ENCODE measurements at regions not wholly inside any gene's neighbourhood (a gene's known extent, or its start where the extent isn't known, plus 50 kb on each side); places are given as distances from the start of the nearest gene placed in this dataset.

DNA sequence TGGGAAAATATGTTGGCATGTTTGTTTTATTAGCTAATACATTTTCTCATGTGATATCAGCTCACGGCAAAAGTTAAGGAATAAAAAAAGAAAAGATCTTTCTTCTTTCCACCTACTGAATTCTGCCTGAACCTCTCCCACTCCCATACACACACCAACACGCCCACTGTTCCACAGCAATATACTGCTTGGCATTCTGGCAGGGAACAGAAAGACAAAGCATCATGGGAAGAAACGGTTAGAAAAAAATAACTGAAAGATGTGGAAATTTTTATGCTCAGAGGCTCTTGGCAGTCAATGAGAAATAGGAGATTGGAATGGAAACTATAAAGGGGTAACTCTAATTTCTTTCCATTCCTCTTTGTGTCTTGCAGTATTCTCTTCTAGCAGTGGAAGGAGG is 268.5 kb downstream of the FOXG1 start:
- ChIA-PET CTCF (ENCODE audit: partially characterized antibody) (no interaction called here), POLR2A (ENCODE audit: partially characterized antibody) (no interaction called here)
- H3K9me3 ChIP-seq (ENCODE audit: control insufficient read depth in 1 of 2, low read length in 2 of 2) = no peaks in the 10 kb centered on the region
- no peak overlapping the region for H3K4me3 ChIP-seq (ENCODE audit: low read length in 2 of 2)
- no peaks in the 10 kb centered on the region for H3K4me1 ChIP-seq (ENCODE audit: insufficient read depth, low read length)
- no peaks in the 10 kb centered on the region for H3K27me3 ChIP-seq (ENCODE audit: insufficient read depth, low read length)
- H3K27ac ChIP-seq (ENCODE audit: low read depth, low read length) = no peak overlapping the region
- no peak overlapping the region for H3K4me3 Mint-ChIP-seq
- no peak overlapping the region for H3K27ac Mint-ChIP-seq
- no peaks in the 10 kb centered on the region for H3K27me3 Mint-ChIP-seq
- H3K36me3 Mint-ChIP-seq = no peaks in the 10 kb centered on the region
- H3K9me3 Mint-ChIP-seq = peaks cover 3 to 24% (median 7%) of the 10 kb centered on the region in 8 donors
- no peaks in the 10 kb centered on the region for H3K36me3 ChIP-seq (ENCODE audit: insufficient read depth, low read length)
- DNase-seq = no peak
- intact Hi-C loops (cut with micrococcal nuclease) = no loop called here
- H3K4me1 Mint-ChIP-seq = no peaks in the 10 kb centered on the region

DNA sequence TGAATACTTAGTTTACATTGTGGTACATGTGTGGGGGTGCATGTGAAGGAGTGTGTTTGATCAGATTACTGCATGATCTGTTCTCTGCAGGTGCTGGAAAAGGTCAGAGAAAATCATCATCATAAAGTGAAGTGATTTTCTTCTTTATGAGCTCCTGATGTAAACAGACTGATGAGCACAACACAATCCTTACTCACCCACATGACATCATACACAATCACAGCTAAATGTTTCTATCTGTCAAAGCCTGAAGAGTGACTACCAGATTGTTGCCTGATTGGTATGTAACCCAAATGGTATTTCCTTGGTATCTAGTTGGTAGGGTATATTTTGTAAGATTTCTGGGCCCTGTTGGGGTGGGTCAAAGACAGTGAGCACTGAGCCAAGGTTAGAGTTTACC is 270.8 kb downstream of the FOXG1 start:
- no peak overlapping the region for H3K4me3 Mint-ChIP-seq
- POLR2A ChIA-PET (ENCODE audit: partially characterized antibody) = no interaction called here
- peaks cover 5 to 20% (median 6%) of the 10 kb centered on the region in 8 donors for H3K9me3 Mint-ChIP-seq

DNA sequence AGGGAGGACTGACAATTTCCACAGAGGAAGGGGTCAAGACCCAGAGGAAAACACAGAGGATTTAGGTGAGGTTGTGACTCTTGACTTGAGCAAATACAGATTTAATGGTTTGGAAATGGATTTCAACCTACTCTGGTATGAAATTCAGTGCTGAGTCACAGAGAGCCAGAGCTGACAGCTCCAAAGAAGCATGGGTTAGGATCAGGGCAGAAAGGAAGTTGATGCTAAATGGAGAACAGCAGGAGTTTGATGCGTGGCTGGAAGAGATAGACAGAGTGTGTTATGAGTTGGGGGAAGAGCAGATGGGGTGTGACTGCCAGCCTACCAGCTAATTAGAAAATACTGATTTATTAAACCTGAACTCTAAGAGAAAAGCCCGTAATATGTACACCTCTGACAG is 272.6 kb downstream of the FOXG1 start:
- intact Hi-C loops (cut with micrococcal nuclease) = no loop called here
- H3K4me1 ChIP-seq (ENCODE audit: insufficient read depth, low read length) = no peaks in the 10 kb centered on the region
- H3K36me3 Mint-ChIP-seq = no peaks in the 10 kb centered on the region
- no peak overlapping the region for H3K27ac Mint-ChIP-seq
- no peak overlapping the region for H3K4me3 Mint-ChIP-seq
- H3K27ac ChIP-seq (ENCODE audit: low read depth, low read length) = no peak overlapping the region
- no peaks in the 10 kb centered on the region for H3K36me3 ChIP-seq (ENCODE audit: insufficient read depth, low read length)
- H3K9me3 Mint-ChIP-seq = peaks cover 4 to 20% (median 6%) of the 10 kb centered on the region in 8 donors
- H3K4me1 Mint-ChIP-seq = no peaks in the 10 kb centered on the region
- no peak overlapping the region for H3K4me3 ChIP-seq (ENCODE audit: low read length in 2 of 2)
- DNase-seq = no peak
- no peaks in the 10 kb centered on the region for H3K27me3 ChIP-seq (ENCODE audit: insufficient read depth, low read length)
- CTCF ChIA-PET (ENCODE audit: partially characterized antibody) = no interaction called here
- POLR2A ChIA-PET (ENCODE audit: partially characterized antibody) = no interaction called here
- H3K9me3 ChIP-seq (ENCODE audit: control insufficient read depth in 1 of 2, low read length in 2 of 2) = no peaks in the 10 kb centered on the region
- H3K27me3 Mint-ChIP-seq = no peaks in the 10 kb centered on the region

More for the DNA sequence above, 270.8 kb downstream of the FOXG1 start:
- no peak overlapping the region for H3K27ac ChIP-seq (ENCODE audit: low read depth, low read length)
- H3K4me3 ChIP-seq (ENCODE audit: low read length in 2 of 2) = no peak overlapping the region
- no peaks in the 10 kb centered on the region for H3K4me1 Mint-ChIP-seq
- no peaks in the 10 kb centered on the region for H3K9me3 ChIP-seq (ENCODE audit: control insufficient read depth in 1 of 2, low read length in 2 of 2)
- H3K27ac Mint-ChIP-seq = no peak overlapping the region
- DNase-seq = no peak
- no peaks in the 10 kb centered on the region for H3K27me3 ChIP-seq (ENCODE audit: insufficient read depth, low read length)
- H3K36me3 ChIP-seq (ENCODE audit: insufficient read depth, low read length) = no peaks in the 10 kb centered on the region
- H3K4me1 ChIP-seq (ENCODE audit: insufficient read depth, low read length) = no peaks in the 10 kb centered on the region
- H3K36me3 Mint-ChIP-seq = no peaks in the 10 kb centered on the region
- intact Hi-C loops (cut with micrococcal nuclease) = no loop called here
- CTCF ChIA-PET (ENCODE audit: partially characterized antibody) = no interaction called here
- H3K27me3 Mint-ChIP-seq = no peaks in the 10 kb centered on the region

DNA sequence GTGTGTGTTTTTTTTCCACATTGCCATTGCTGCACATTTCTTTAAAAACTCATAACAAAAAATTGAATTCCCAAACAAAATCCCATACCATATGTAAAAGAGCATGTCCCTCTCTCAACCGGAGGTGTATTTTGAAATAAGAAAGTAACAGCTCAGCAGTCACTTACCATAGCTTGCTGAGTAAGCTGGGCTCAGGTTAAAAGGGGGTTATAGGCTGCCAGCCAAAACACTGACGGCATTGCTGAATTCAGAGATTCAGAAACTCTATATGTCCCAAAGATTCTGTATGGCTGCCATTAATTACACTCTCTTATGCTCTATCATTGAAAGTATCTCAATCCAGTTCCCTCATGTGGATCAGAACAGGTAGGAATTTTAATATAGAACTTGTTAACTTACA is 276.0 kb downstream of the FOXG1 start:
- Mint-ChIP-seq H3K9me3 (peaks cover 3 to 18% (median 7%) of the 10 kb centered on the region in 8 donors), H3K36me3 (no peaks in the 10 kb centered on the region), H3K27ac (no peak overlapping the region), H3K4me3 (no peak overlapping the region), H3K4me1 (no peaks in the 10 kb centered on the region), H3K27me3 (no peaks in the 10 kb centered on the region)
- CTCF ChIA-PET (ENCODE audit: partially characterized antibody) = no interaction called here
- intact Hi-C loops (cut with micrococcal nuclease) = no loop called here
- H3K27me3 ChIP-seq (ENCODE audit: insufficient read depth, low read length) = no peaks in the 10 kb centered on the region
- H3K27ac ChIP-seq (ENCODE audit: low read depth, low read length) = no peak overlapping the region
- DNase-seq = no peak
- no peaks in the 10 kb centered on the region for H3K4me1 ChIP-seq (ENCODE audit: insufficient read depth, low read length)
- H3K4me3 ChIP-seq (ENCODE audit: low read length in 2 of 2) = no peak overlapping the region
- POLR2A ChIA-PET (ENCODE audit: partially characterized antibody) = no interaction called here
- H3K36me3 ChIP-seq (ENCODE audit: insufficient read depth, low read length) = no peaks in the 10 kb centered on the region
- no peaks in the 10 kb centered on the region for H3K9me3 ChIP-seq (ENCODE audit: control insufficient read depth in 1 of 2, low read length in 2 of 2)

DNA sequence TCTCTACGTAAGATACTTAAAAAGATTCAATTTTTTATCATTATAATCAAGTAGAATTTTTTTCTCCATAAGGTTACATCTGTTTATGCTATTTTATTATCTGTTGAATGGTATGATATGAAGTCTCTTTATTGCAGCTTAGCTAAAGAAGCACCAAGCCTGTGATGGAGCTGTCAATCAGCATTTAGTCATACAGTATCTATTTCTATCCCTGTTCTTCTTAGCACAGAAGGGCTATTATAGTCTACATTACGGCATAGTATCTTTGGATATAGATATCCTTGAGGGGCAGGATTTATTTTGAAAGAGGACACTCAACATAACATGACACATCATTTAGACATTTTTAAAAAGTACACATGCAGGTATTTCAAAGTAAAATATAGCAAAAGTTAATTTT is 277.1 kb downstream of the FOXG1 start:
- Mint-ChIP-seq H3K4me3 (no peak overlapping the region), H3K9me3 (peaks cover 3 to 14% (median 7%) of the 10 kb centered on the region in 8 donors), H3K36me3 (no peaks in the 10 kb centered on the region), H3K27ac (no peak overlapping the region), H3K4me1 (no peaks in the 10 kb centered on the region), H3K27me3 (no peaks in the 10 kb centered on the region)
- no peaks in the 10 kb centered on the region for H3K4me1 ChIP-seq (ENCODE audit: insufficient read depth, low read length)
- H3K9me3 ChIP-seq (ENCODE audit: control insufficient read depth in 1 of 2, low read length in 2 of 2) = no peaks in the 10 kb centered on the region
- CTCF ChIA-PET (ENCODE audit: partially characterized antibody) = no interaction called here
- no peak overlapping the region for H3K27ac ChIP-seq (ENCODE audit: low read depth, low read length)
- H3K4me3 ChIP-seq (ENCODE audit: low read length in 2 of 2) = no peak overlapping the region
- H3K27me3 ChIP-seq (ENCODE audit: insufficient read depth, low read length) = no peaks in the 10 kb centered on the region
- POLR2A ChIA-PET (ENCODE audit: partially characterized antibody) = no interaction called here
- intact Hi-C loops (cut with micrococcal nuclease) = no loop called here
- no peaks in the 10 kb centered on the region for H3K36me3 ChIP-seq (ENCODE audit: insufficient read depth, low read length)
- DNase-seq = no peak

DNA sequence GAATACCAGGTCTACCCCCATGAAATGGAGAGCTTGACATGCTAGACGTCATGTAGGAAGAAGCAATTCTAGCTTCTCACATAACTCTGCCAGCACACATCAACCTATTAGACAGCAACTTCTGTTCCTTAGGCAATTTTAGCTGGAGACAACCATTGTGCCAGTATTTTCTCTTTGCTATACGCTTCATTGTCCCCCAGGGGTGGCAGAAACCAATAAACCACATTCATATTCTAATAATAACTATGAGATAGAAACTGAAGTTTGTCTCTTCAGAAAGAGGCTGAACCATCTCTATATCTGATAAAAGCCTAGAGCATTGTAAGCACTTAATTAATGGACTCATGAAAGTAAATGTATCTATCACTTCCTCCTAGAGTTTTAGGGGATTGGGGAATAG is 278.6 kb downstream of the FOXG1 start:
- Histone ChIP-seq H3K27ac (ENCODE audit: low read depth, low read length) (no peak overlapping the region), H3K27me3 (ENCODE audit: insufficient read depth, low read length) (no peaks in the 10 kb centered on the region), H3K4me3 (ENCODE audit: low read length in 2 of 2) (no peak overlapping the region), H3K36me3 (ENCODE audit: insufficient read depth, low read length) (no peaks in the 10 kb centered on the region), H3K9me3 (ENCODE audit: control insufficient read depth in 1 of 2, low read length in 2 of 2) (no peaks in the 10 kb centered on the region), H3K4me1 (ENCODE audit: insufficient read depth, low read length) (no peaks in the 10 kb centered on the region)
- ChIA-PET CTCF (ENCODE audit: partially characterized antibody) (no interaction called here), POLR2A (ENCODE audit: partially characterized antibody) (no interaction called here)
- H3K4me1 Mint-ChIP-seq = no peaks in the 10 kb centered on the region
- intact Hi-C loops (cut with micrococcal nuclease) = no loop called here
- no peak overlapping the region for H3K27ac Mint-ChIP-seq
- no peaks in the 10 kb centered on the region for H3K36me3 Mint-ChIP-seq
- H3K4me3 Mint-ChIP-seq = no peak overlapping the region
- H3K9me3 Mint-ChIP-seq = peaks cover 3 to 20% (median 8%) of the 10 kb centered on the region in 8 donors
- no peak for DNase-seq
- H3K27me3 Mint-ChIP-seq = no peaks in the 10 kb centered on the region

DNA sequence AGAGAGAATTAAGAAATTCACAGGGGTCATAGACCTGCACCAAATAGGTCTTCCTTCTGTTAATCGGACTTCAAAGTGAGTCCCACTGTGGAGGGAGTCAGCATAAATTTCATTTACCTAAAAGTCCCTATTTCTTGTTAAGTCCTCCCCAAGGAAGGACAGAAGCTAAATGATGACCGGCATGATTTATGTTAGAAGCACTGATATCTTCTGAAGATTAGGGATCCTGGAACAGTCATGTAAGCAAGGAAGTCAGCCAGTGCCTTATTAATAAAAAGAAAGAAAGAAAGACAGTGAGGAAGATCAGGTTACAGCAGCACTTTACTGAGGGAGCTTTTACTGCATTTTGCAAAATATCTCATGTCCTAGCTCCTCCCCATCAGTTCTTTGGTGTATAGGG is 287.5 kb downstream of the FOXG1 start:
- Mint-ChIP-seq H3K4me1 (no peaks in the 10 kb centered on the region), H3K4me3 (no peak overlapping the region), H3K9me3 (peaks cover 0 to 17% (median 6%) of the 10 kb centered on the region in 8 donors), H3K27me3 (no peaks in the 10 kb centered on the region), H3K36me3 (no peaks in the 10 kb centered on the region), H3K27ac (no peak overlapping the region)
- Histone ChIP-seq H3K27me3 (ENCODE audit: insufficient read depth, low read length) (no peaks in the 10 kb centered on the region), H3K27ac (ENCODE audit: low read depth, low read length) (no peak overlapping the region), H3K4me3 (ENCODE audit: low read length in 2 of 2) (no peak overlapping the region), H3K36me3 (ENCODE audit: insufficient read depth, low read length) (no peaks in the 10 kb centered on the region), H3K4me1 (ENCODE audit: insufficient read depth, low read length) (no peaks in the 10 kb centered on the region), H3K9me3 (ENCODE audit: control insufficient read depth in 1 of 2, low read length in 2 of 2) (no peaks in the 10 kb centered on the region)
- no peak for DNase-seq
- ChIA-PET CTCF (ENCODE audit: partially characterized antibody) (no interaction called here), POLR2A (ENCODE audit: partially characterized antibody) (no interaction called here)
- intact Hi-C loops (cut with micrococcal nuclease) = no loop called here

DNA sequence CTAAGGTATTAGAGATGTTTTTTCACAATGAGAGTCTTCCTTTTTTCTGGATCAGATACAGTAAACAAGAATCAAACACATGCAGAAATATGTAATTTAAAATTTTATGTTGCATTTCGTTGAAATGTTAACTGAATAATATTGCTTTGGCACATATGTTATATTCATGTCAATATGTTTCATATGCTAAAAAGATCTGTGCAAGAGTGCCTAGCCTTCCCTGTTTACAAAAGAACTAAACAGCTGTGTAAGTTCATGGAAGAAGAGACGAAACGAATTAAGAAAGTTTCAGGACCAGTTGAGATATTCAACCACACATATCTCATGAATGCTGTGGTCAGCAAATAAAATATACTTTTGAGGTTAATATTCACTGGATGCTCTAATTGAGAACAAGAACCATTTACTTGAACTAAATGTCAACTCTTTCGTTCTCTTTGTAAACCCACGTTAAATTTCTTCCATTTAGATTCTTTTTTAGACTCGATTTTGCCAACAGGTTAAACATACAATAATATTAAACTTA is 289.5 kb downstream of the FOXG1 start:
- Mint-ChIP-seq H3K4me1 (no peaks in the 10 kb centered on the region), H3K4me3 (no peak overlapping the region), H3K27me3 (no peaks in the 10 kb centered on the region), H3K36me3 (no peaks in the 10 kb centered on the region), H3K9me3 (peaks cover 2 to 10% (median 8%) of the 10 kb centered on the region in 8 donors), H3K27ac (no peak overlapping the region)
- CTCF ChIA-PET (ENCODE audit: partially characterized antibody) = no interaction called here
- POLR2A ChIA-PET (ENCODE audit: partially characterized antibody) = no interaction called here
- H3K27me3 ChIP-seq (ENCODE audit: insufficient read depth, low read length) = no peaks in the 10 kb centered on the region
- intact Hi-C loops (cut with micrococcal nuclease) = no loop called here
- DNase-seq = no peak
- no peaks in the 10 kb centered on the region for H3K36me3 ChIP-seq (ENCODE audit: insufficient read depth, low read length)
- no peak overlapping the region for H3K27ac ChIP-seq (ENCODE audit: low read depth, low read length)
- no peaks in the 10 kb centered on the region for H3K4me1 ChIP-seq (ENCODE audit: insufficient read depth, low read length)
- no peaks in the 10 kb centered on the region for H3K9me3 ChIP-seq (ENCODE audit: control insufficient read depth in 1 of 2, low read length in 2 of 2)
- H3K4me3 ChIP-seq (ENCODE audit: low read length in 2 of 2) = no peak overlapping the region

Measured in CD4-positive, alpha-beta memory T cell (primary cell).